Activated effector memory CD4-positive, alpha-beta T cell treated with anti-CD3 and anti-CD28 coated beads, Interleukin-2, amount 50 U/mL, for 16 hours (primary cell): ENCODE measurements at regions not wholly inside any gene's neighbourhood (a gene's known extent, or its start where the extent isn't known, plus 50 kb on each side); places are given as distances from the start of the nearest gene placed in this dataset.

Experiments used
- DNase-seq: peaks from one replicate; pipeline ENCODE4 v3.0.0-alpha.2; 2020

DNA sequence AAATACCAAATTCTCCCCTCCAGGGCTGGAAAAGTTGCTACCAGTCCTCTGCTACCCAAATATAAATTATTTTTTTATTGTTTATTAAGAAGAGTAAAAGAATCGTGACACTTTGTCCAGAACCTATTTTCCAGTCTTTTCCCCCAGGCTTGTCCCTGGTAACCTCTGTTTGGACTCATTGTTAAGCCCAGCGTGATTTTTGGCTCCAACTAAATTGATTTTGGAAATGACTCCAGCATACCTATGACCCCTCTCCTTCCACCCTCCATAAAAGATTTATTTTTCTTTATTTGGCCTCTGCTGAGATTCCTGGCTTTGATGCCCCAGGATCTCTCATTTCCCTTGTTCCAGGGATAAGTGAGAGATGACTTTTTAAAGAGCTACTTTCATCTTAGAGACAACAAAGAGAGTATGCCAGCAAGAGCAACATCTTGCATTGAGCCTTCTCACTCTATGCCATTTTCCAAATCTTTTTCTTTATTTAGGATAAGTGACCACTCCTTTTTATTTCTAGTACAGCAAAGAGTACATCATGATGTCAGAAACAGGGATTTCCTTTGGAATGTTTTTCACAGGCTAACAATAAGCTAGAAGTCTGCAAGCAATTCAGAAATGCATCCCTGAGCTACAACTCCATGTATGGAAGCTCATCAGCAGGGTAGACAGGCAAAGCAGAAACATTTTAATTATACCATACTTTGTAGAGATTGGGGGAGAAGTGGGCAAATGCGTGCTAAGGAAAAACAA lies 75.8 kb downstream of the DAD1 start:
- DNase-seq = no peak

DNA sequence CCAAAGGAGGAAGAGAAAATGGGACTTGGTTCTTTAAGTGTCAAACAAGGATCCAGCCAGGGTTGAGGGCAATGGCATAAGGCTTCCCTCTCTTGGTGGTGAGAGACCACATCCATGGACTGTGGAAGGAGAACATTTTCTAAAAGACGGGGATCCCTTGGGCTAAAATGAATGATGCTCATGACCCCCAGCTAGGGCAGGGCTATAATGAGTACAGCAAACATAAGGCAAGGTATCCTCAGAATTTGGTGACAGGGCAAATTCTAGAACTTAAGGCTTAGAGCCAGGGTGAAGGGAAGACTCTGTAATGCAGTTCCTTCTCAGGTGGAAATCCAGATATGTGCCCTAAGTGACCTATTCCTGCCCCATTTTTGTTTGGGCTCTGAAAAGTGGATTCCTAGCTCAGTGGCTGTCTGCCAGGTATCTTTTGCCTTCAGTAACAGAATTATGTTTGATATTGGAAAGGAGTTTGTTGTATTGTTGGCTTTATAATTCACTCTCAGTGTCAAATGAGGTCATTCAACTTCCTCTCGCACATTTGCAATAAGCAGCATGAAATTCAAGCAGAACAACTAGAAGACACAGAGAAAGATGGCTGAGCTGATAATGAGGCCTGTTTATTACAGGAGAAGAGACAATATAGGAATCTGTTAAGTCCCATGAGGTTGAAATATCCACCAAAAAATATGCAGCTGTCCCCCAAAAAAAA lies 76.8 kb downstream of the DAD1 start:
- DNase-seq = no peak

DNA sequence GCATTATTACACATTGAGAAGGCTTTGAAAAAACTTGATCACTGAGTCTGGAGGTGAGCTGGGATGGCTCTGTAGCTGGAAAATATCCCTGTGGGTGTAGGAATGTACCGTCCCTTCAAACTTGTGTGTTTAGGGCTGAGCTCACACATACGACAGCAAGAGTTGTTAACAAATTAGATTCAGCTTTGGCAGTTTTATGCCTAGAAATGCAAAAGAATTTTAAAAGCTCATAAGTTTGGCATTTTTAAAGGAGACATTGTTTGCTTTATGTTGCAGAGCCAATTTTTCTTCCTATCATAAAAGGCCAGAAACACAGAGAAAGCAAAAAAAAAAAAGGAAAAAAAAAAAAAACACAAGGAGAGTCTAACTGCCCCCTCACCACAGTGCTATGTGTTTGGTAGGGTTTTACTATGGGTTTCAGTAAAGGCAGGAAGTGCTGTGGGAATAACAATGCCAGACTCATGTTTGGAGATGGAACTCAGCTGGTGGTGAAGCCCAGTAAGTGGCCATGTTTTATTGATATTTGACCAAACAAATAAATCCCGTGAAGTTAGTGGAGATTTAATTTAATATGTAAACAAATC lies 78.4 kb downstream of the DAD1 start:
- DNase-seq = no peak

DNA sequence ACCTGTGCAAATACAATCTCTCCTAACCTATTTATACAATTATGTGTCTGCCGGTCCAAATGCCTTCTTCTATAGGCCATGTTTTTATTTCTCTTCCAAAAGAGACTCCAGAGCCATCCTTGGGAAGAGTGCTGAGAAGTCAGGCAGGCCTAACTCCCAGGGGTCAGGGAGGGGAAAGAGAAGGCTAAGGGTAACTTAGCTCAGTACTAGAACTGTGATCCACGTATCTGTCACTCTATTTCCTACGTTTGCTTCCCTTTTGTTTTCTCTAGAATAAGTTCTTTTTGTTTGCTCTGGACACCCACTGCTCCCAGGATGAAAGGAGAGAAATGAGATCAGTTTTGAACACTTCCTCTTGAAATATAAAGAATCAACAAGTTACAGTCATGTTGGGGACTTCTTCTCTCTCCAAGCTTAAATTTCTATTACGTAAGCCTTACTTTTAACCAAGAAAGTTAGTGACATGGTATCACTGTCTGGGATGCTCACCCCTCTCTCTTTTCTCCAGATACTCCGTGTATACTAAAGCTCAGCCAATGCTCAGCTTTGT lies 79.2 kb downstream of the DAD1 start:
- no peak for DNase-seq

DNA sequence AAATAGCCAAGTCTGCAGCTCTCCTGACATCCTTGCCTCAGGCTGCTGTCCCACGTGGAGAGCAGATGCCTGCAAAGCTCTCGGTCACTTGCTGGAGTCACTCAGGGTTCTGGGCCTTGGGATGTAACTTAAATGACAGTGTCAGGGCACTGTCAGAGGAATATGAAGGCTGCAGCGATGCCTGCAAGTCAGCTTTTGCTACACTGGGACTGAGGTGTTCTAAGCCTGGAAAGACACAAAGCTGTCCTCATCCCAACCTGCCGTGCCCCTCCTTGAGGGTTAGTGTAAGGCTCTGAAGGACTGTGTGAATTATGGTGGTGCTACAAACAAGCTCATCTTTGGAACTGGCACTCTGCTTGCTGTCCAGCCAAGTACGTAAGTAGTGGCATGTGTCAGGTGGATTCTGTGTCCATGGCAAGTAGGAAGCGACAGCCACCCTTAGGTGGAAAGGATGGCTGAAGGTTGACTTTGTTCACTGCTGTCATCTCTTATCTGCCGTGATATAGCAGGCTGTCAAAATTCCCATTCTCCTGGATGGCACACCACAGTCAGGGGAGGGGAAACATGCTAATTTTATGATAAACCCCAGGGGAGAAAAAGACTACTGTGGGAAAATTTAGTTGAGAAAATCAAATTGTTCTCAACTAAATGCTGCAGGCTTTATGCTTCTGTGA lies 79.9 kb downstream of the DAD1 start:
- no peak for DNase-seq

DNA sequence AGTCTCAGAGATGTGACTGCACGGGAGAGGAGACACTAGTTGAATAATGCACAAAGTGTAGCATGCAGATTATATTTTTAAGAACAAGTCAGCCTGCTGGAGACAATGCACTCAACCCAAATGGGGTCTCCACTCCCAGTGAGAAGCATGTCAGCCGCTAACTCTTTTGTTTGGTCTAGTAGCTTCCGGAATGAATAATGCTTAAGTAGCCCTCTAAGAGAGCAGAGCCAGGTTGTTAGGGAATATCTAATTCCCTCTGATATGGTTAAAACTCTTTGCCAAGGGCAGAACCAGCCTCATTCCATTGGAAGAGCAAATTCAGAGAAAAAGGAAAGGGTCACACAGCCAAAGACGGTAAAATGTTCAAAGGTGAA lies 80.4 kb downstream of the DAD1 start:
- DNase-seq = no peak

- DNase-seq = no peak
These were observed 80.9 kb downstream of the DAD1 start for GRCh38 chr14:22508150-22508457.

- no peak for DNase-seq
These were observed 82.2 kb downstream of the DAD1 start for GRCh38 chr14:22506778-22507351.

- DNase-seq = no peak
These were observed 82.7 kb downstream of the DAD1 start for GRCh38 chr14:22506378-22506710.

- DNase-seq = no peak
These were observed 83.2 kb downstream of the DAD1 start for GRCh38 chr14:22505697-22506377.

DNA sequence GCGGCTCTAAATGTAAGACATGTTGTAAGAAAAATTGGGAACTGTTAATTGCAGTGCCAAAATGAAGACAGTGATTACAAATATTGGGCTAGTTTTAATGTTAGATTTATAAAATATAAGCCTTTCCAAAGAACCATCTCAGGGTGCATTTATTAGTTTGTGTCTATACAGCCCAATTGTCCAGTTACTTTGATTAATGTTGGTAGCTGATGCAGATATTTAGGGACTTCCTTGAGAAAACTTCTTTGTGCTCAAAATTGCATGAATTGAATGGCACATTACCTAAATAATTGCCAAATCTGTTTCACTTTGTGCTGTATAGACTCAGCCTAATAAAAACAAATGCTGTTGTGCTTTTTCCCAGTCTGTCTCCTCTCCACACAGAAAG lies 83.7 kb downstream of the DAD1 start:
- no peak for DNase-seq

- no peak for DNase-seq
These were observed 86.5 kb downstream of the DAD1 start for GRCh38 chr14:22502551-22502950.

GRCh38 chr14:22502007-22502406 lies 87.0 kb downstream of the DAD1 start:
- no peak for DNase-seq

DNA sequence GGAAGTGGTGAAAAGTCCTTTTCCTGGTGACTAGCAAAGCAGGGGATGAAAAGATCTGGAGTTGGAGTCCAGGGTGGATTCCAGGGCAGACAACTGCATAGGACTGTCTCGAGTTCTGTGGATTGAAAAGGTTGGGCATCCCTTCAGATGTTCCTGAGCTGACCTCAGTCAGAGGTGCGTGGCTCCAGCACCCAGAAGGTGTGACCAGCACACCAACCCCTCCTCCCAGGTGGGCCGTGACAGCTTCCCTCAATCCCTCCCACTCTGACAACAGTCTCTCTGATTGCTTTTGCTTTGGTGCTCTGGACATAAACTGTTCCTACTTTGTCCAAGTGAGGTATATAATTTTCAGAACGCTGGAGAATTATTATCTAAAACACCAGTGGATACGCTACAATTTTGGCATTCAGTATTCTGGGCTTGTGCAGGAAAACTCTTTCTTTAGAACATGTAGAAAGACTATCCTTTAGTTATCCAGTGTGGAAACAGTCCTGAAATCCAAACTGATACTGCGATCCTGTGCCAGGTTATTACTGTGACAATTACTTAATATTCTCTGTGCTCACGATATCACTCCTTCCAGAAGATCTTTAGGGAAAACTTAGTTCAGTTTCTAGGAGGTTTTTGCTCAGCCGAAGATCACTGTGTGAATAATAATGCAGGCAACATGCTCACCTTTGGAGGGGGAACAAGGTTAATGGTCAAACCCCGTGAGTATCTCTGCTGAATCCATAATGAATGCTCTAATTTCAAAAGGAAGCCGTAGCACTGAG lies 87.9 kb downstream of the DAD1 start:
- no peak for DNase-seq

GRCh38 chr14:22500525-22500924 lies 88.5 kb downstream of the DAD1 start:
- DNase-seq = no peak

GRCh38 chr14:22497671-22498093 lies 91.3 kb downstream of the DAD1 start:
- no peak for DNase-seq

DNA sequence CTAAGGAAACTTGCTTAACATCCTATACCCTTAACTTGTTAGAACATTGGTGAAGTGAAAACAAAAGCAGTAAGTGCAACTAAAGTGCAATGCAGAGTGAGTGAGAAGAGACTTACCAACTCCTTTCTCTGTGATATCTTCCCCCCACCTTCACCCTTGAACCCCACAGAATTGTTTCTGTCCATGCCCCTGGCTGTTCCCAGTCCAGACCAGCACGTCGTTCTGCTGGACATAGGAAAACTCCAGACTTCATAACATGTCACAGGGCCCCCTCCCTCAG lies 91.9 kb downstream of the DAD1 start:
- DNase-seq = no peak

GRCh38 chr14:22494486-22495135 lies 94.4 kb downstream of the DAD1 start:
- DNase-seq = no peak

DNA sequence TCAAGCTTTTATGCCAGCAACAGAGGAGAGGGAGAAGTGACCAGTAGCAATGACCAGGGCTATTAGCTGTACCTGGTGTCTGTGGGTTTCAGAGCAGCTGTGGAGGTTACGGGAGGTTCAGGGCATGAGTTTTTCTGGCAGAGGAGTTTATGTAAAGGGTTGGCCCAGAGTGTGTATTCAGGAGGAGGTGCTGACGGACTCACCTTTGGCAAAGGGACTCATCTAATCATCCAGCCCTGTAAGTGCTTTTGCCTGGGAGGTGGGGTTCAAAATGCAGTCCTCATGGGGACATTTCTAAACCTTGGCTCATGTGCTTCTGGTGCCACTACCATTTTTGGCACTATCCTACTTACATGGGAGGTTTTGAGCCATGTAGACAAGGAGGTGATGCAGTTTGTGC lies 95.3 kb downstream of the DAD1 start:
- no peak for DNase-seq

- peak; percentile 70 for DNase-seq
These were observed 96.1 kb downstream of the DAD1 start for GRCh38 chr14:22492622-22493542.
